Fibroblast of the aortic adventitia (primary cell): ENCODE measurements at regions not wholly inside any gene's neighbourhood (a gene's known extent, or its start where the extent isn't known, plus 50 kb on each side); places are given as distances from the start of the nearest gene placed in this dataset.
A peak's percentile ranks its signal among the peaks of the same experiment; 100 is the strongest.
"Not testable (repeated sequence)": the region's sequence is repeated elsewhere in the genome, so short reads cannot be mapped to it uniquely, and the experiment has no call there.

Source experiments
- DNase-seq: peaks from one replicate; pipeline ENCODE4 v3.0.0-alpha.2; 2010; ENCODE audit warnings: low read depth
- H3K4me3 ChIP-seq: 2 replicates; pipeline ENCODE4 v1.5.1; 2011; ENCODE audit warnings: low read depth, mild to moderate bottlenecking, control low read depth, low read length, moderate library complexity
- CTCF ChIP-seq: IDR thresholded peaks from 2 replicates; pipeline ENCODE4 v1.5.1; 2011; ENCODE audit warnings: mild to moderate bottlenecking, low read length, control low read depth, inconsistent platforms; ENCODE audit not compliant: insufficient read depth

GRCh38 chr10:83538047-83538446 lies 601.3 kb upstream of the GHITM start:
- no peak for TF ChIP-seq CTCF
- H3K4me3 ChIP-seq = no peak overlapping the region
- DNase-seq = no peak

GRCh38 chr10:83539528-83540308 lies 599.6 kb upstream of the GHITM start:
- H3K4me3 ChIP-seq = no peak overlapping the region
- peak; percentile 12 for DNase-seq
- no peak for TF ChIP-seq CTCF

GRCh38 chr10:83541046-83541445 lies 598.3 kb upstream of the GHITM start:
- no peak for TF ChIP-seq CTCF
- DNase-seq = no peak
- no peak overlapping the region for H3K4me3 ChIP-seq

- no peak overlapping the region for H3K4me3 ChIP-seq
- no peak for TF ChIP-seq CTCF
- no peak for DNase-seq
Measured at GRCh38 chr10:83542774-83543411, 596.4 kb upstream of the GHITM start.

- TF ChIP-seq CTCF = no peak
- no peak for DNase-seq
- H3K4me3 ChIP-seq = no peak overlapping the region
Measured at GRCh38 chr10:83543691-83544462, 595.4 kb upstream of the GHITM start.

- TF ChIP-seq CTCF = no peak
- DNase-seq = no peak
- no peak overlapping the region for H3K4me3 ChIP-seq
Measured at GRCh38 chr10:83545901-83546391, 593.4 kb upstream of the GHITM start.

- not testable (repeated sequence) for H3K4me3 ChIP-seq
Measured at GRCh38 chr10:83551190-83551589, 588.1 kb upstream of the GHITM start.

More at GRCh38 chr10:83551190-83551589, 588.1 kb upstream of the GHITM start:
- DNase-seq = not testable (repeated sequence)
